EL (cell line): ENCODE measurements at regions not wholly inside any gene's neighbourhood (a gene's known extent, or its start where the extent isn't known, plus 50 kb on each side); places are given as distances from the start of the nearest gene placed in this dataset.

Experiments
- DNase-seq: peaks from one replicate; pipeline ENCODE4 v3.0.0-alpha.2; 2016

- DNase-seq = peak; percentile 9
Measured at GRCh38 chr4:166274136-166274761, 401.2 kb downstream of the TLL1 start.

- no peak for DNase-seq
Measured at GRCh38 chr4:166274775-166275174, 401.7 kb downstream of the TLL1 start.

GRCh38 chr4:166277401-166277800, 404.4 kb downstream of the TLL1 start:
- DNase-seq = peak; percentile 65

GRCh38 chr4:166277853-166278252, 404.8 kb downstream of the TLL1 start:
- peak; percentile 35 for DNase-seq

- DNase-seq = no peak
Measured at GRCh38 chr4:166279261-166279660, 406.2 kb downstream of the TLL1 start.

- no peak for DNase-seq
Measured at GRCh38 chr4:166280642-166281041, 407.6 kb downstream of the TLL1 start.

GRCh38 chr4:166282081-166282770, 409.2 kb downstream of the TLL1 start:
- DNase-seq = no peak

GRCh38 chr4:166284221-166284620, 411.2 kb downstream of the TLL1 start:
- DNase-seq = no peak

GRCh38 chr4:166290426-166290825, 417.4 kb downstream of the TLL1 start:
- DNase-seq = no peak

GRCh38 chr4:166293556-166293955, 420.5 kb downstream of the TLL1 start:
- DNase-seq = peak; percentile 44

- peak; percentile 18 for DNase-seq
Measured at GRCh38 chr4:166301266-166301665, 428.2 kb downstream of the TLL1 start.

GRCh38 chr4:166308647-166309046, 435.6 kb downstream of the TLL1 start:
- DNase-seq = no peak

GRCh38 chr4:166309286-166309685, 436.2 kb downstream of the TLL1 start:
- DNase-seq = peak; percentile 25

GRCh38 chr4:166311169-166311568, 438.1 kb downstream of the TLL1 start:
- DNase-seq = no peak

GRCh38 chr4:166312166-166312565, 439.1 kb downstream of the TLL1 start:
- DNase-seq = peak; percentile 35

GRCh38 chr4:166314902-166315301, 441.9 kb downstream of the TLL1 start:
- no peak for DNase-seq

GRCh38 chr4:166315721-166316467, 442.9 kb downstream of the TLL1 start:
- no peak for DNase-seq

- DNase-seq = peak; percentile 78
Measured at GRCh38 chr4:166318810-166319525, 445.9 kb downstream of the TLL1 start.

- DNase-seq = no peak
Measured at GRCh38 chr4:166323250-166323649, 450.2 kb downstream of the TLL1 start.

GRCh38 chr4:166324321-166324720, 451.3 kb downstream of the TLL1 start:
- DNase-seq = peak; percentile 18

GRCh38 chr4:166335256-166335938, 462.4 kb downstream of the TLL1 start:
- no peak for DNase-seq

GRCh38 chr4:166341992-166342391, 469.0 kb downstream of the TLL1 start:
- no peak for DNase-seq

- DNase-seq = no peak
Measured at GRCh38 chr4:166363198-166363597, 490.2 kb downstream of the TLL1 start.
